ENCODE measurements at regions not wholly inside any gene's neighbourhood (a gene's known extent, or its start where the extent isn't known, plus 50 kb on each side); places are given as distances from the start of the nearest gene placed in this dataset.

DNA sequence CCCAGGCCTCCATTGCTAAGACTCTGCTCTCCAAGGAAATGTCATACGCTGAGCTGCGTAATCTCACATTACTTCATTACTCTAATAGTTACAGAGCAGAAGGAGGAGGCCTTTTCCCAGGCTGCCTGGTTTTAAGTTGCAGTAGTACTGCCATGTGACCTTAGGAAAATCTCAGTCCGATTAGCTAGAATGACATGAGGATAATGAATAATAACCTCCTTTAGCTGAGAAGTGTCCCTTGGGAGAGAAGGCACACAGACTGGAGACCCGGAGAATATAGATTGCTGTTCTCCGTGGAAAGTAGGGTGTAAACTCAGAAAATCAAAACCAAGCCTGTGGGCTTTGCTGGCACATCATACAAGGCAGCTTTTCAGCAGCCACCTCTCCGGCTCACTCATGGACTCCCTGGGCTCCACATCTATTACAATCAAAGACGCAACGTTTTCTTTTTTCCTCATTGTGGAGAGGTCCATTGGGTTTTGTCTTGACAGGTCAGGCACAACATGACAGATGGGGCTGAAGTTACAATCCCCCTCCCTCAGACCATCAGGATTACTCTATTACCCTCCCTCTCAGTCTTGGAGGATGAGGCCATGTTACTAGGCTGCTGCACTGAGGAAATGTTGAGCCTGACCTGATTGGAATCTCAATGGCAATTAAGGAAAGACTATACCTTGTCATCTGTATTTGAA lies 134.8 kb upstream of the MB21D2 start:
- ChIA-PET POLR2A (interaction anchor here (1.0 kb wide), 1 partner anchor 13 kb away, joined by 3 read pairs; no protein-coding TSS in a partner anchor), CTCF (ENCODE audit: unreplicated experiment) (no interaction called here)
- Histone ChIP-seq H3K9me2 (ENCODE audit: insufficient read depth, low read length) (no peaks in the 10 kb centered on the region), H3K4me2 (ENCODE audit: low read length) (no peak overlapping the region), H4K20me1 (ENCODE audit: insufficient read depth, low read length) (no peaks in the 10 kb centered on the region), H3K4me3 (ENCODE audit: low read depth, low read length, poor library complexity, severe bottlenecking) (no peak overlapping the region), H3K36me3 (ENCODE audit: insufficient read depth, low read length) (no peaks in the 10 kb centered on the region), H3K79me2 (ENCODE audit: insufficient read depth, low read depth, low read length) (no peaks in the 10 kb centered on the region), H3K27ac (ENCODE audit: low read depth, low read length, poor library complexity, severe bottlenecking) (no peak overlapping the region), H3K9me3 (ENCODE audit: low read length) (no peaks in the 10 kb centered on the region), H2AFZ (ENCODE audit: low read length) (no peak overlapping the region), H3K4me1 (ENCODE audit: insufficient read depth, low read length, poor library complexity, severe bottlenecking) (no peaks in the 10 kb centered on the region)
- TF ChIP-seq, protein P1, sequence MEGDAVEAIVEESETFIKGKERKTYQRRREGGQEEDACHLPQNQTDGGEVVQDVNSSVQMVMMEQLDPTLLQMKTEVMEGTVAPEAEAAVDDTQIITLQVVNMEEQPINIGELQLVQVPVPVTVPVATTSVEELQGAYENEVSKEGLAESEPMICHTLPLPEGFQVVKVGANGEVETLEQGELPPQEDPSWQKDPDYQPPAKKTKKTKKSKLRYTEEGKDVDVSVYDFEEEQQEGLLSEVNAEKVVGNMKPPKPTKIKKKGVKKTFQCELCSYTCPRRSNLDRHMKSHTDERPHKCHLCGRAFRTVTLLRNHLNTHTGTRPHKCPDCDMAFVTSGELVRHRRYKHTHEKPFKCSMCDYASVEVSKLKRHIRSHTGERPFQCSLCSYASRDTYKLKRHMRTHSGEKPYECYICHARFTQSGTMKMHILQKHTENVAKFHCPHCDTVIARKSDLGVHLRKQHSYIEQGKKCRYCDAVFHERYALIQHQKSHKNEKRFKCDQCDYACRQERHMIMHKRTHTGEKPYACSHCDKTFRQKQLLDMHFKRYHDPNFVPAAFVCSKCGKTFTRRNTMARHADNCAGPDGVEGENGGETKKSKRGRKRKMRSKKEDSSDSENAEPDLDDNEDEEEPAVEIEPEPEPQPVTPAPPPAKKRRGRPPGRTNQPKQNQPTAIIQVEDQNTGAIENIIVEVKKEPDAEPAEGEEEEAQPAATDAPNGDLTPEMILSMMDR (conservative IDR thresholded peaks at IDR 0.05; ENCODE audit: low read length) = no peak
- TF ChIP-seq EZH2phosphoT487 (IDR thresholded peaks at IDR 0.05; ENCODE audit: borderline replicate concordance, low read depth, low read length) = no peak
- intact Hi-C loops (cut with micrococcal nuclease; ENCODE audit: unreplicated experiment) = no loop called here
- no TSS peak for BruUV-seq (replicated peaks)
- no peak for DNase-seq (ENCODE audit: low spot score)

DNA sequence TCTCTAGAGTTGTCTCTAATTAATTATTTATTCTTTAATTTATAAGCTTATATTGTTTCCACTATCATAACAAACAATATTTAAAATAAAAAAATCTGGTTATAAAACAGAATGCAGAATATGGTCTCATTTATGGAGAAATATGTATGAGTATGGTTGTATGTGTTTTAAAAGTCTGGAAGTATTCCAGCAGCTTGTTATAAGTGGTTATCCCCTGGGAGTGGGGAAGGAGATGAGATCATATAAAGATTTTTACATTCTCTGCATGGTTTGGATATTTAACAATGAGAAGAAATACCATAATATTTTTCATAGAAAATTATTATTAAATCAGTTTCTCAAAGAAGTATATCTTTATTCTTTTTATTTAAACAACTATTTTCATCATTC lies 135.4 kb upstream of the MB21D2 start:
- H4K20me1 ChIP-seq (ENCODE audit: insufficient read depth, low read length) = no peaks in the 10 kb centered on the region
- H3K4me3 ChIP-seq (ENCODE audit: low read depth, low read length, poor library complexity, severe bottlenecking) = no peak overlapping the region
- ChIA-PET CTCF (ENCODE audit: unreplicated experiment) (no interaction called here), POLR2A (interaction anchor here (1.0 to 1.1 kb wide), 2 partner anchors 12 to 75 kb away, joined by 3 read pairs; no protein-coding TSS in a partner anchor)
- no TSS peak for BruUV-seq (replicated peaks)
- DNase-seq (ENCODE audit: low spot score) = no peak
- no peaks in the 10 kb centered on the region for H3K4me1 ChIP-seq (ENCODE audit: insufficient read depth, low read length, poor library complexity, severe bottlenecking)
- intact Hi-C loops (cut with micrococcal nuclease; ENCODE audit: unreplicated experiment) = no loop called here
- TF ChIP-seq, protein P1 (conservative IDR thresholded peaks at IDR 0.05; ENCODE audit: low read length) = no peak
- no peak for TF ChIP-seq EZH2phosphoT487 (IDR thresholded peaks at IDR 0.05; ENCODE audit: borderline replicate concordance, low read depth, low read length)
- no peak overlapping the region for H3K4me2 ChIP-seq (ENCODE audit: low read length)
- H3K27ac ChIP-seq (ENCODE audit: low read depth, low read length, poor library complexity, severe bottlenecking) = no peak overlapping the region
- H3K9me3 ChIP-seq (ENCODE audit: low read length) = no peaks in the 10 kb centered on the region
- H2AFZ ChIP-seq (ENCODE audit: low read length) = no peak overlapping the region
- no peaks in the 10 kb centered on the region for H3K9me2 ChIP-seq (ENCODE audit: insufficient read depth, low read length)
- H3K79me2 ChIP-seq (ENCODE audit: insufficient read depth, low read depth, low read length) = no peaks in the 10 kb centered on the region
- no peaks in the 10 kb centered on the region for H3K36me3 ChIP-seq (ENCODE audit: insufficient read depth, low read length)

DNA sequence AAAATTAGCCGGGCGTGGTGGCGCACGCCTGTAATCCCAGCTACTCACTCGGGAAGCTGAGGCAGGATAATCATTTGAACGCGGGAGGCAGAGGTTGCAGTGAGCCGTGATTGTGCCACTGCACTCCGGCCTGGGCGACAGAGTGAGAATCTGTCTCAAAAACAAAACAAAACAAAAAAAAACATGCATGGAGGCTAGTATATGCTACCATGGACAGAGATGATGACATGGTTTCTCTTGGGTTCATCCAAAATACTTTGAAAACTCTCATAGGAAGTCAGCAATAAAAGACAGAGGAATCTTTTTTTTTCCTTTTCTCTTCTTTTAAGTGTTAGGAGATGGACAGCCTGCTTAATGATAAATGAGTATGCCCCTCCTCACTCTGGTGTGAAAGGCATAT lies 137.7 kb upstream of the MB21D2 start:
- TF ChIP-seq, protein P1 (conservative IDR thresholded peaks at IDR 0.05; ENCODE audit: low read length) = no peak
- TF ChIP-seq EZH2phosphoT487 (IDR thresholded peaks at IDR 0.05; ENCODE audit: borderline replicate concordance, low read depth, low read length) = no peak
- Histone ChIP-seq H3K36me3 (ENCODE audit: insufficient read depth, low read length) (no peaks in the 10 kb centered on the region), H3K79me2 (ENCODE audit: insufficient read depth, low read depth, low read length) (no peaks in the 10 kb centered on the region), H4K20me1 (ENCODE audit: insufficient read depth, low read length) (no peaks in the 10 kb centered on the region), H3K4me2 (ENCODE audit: low read length) (no peak overlapping the region), H3K27ac (ENCODE audit: low read depth, low read length, poor library complexity, severe bottlenecking) (no peak overlapping the region), H3K9me2 (ENCODE audit: insufficient read depth, low read length) (no peaks in the 10 kb centered on the region), H3K4me3 (ENCODE audit: low read depth, low read length, poor library complexity, severe bottlenecking) (no peak overlapping the region), H2AFZ (ENCODE audit: low read length) (no peak overlapping the region), H3K9me3 (ENCODE audit: low read length) (no peaks in the 10 kb centered on the region), H3K4me1 (ENCODE audit: insufficient read depth, low read length, poor library complexity, severe bottlenecking) (no peaks in the 10 kb centered on the region)
- DNase-seq (ENCODE audit: low spot score) = no peak
- intact Hi-C loops (cut with micrococcal nuclease; ENCODE audit: unreplicated experiment) = no loop called here
- CTCF ChIA-PET (ENCODE audit: unreplicated experiment) = no interaction called here
- POLR2A ChIA-PET = interaction anchor here (0.6 kb wide), 1 partner anchor 9 kb away, joined by 5 read pairs; no protein-coding TSS in a partner anchor
- no TSS peak for BruUV-seq (replicated peaks)

All from OCI-LY7 (cell line).